NCI-H187 (cell line): ENCODE measurements at regions not wholly inside any gene's neighbourhood (a gene's known extent, or its start where the extent isn't known, plus 50 kb on each side); places are given as distances from the start of the nearest gene placed in this dataset.

Experiments
- DNase-seq, 2 experiments: peaks; one replicate each; lab custom pipeline; 2025; lab: John Stamatoyannopoulos, UW

- DNase-seq: no peak
Measured at GRCh38 chr16:5653041-5653440, 555.4 kb upstream of the EEF2KMT start.

DNA sequence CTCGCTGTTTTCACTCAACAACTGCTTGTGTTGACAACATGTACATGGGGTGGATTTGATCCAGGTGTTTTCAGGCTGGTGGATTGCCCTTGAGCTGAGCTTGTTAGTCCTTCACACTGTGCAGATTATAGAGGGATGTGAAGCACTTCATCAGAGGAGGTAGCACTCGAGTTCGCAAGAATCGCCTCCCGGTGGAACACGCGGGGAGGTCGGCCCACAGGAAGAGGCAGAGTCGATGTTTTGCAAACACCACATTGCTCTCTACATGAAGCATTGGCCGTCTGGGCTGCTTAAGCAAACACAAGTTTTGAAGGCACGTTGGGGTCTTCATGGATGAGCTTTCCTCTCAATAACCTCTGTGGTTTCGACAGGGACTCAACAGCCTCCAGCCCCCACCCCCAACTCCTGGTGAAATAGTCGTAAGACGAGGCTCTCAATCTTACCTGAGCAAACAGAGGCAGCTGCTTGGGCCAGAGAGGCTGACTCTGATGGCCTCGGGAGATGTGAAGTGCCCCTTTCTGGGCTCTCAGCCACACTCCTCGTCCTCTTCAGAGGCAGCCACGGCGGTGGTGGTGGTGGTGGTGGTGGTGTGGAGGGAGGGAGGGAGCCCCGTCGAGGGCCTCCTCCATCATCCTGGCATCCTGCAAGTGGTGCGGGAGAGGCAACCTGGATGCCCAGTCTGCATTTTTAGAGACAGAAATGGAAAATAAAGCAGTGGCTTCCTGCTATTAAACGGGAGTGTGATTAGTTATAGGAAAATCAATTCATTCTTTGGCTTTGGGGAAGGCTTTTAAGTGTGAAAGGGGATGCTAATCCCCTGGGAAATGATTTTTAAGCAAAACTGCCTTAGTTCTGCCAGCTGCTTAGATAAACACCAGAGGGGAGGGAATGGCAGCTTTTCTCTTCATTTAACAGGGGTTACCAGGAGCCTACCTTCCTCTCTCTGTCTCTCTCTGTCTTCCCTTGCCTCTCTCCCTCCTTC lies 552.5 kb upstream of the EEF2KMT start:
- DNase-seq: peak; percentile 47 to 89

DNA sequence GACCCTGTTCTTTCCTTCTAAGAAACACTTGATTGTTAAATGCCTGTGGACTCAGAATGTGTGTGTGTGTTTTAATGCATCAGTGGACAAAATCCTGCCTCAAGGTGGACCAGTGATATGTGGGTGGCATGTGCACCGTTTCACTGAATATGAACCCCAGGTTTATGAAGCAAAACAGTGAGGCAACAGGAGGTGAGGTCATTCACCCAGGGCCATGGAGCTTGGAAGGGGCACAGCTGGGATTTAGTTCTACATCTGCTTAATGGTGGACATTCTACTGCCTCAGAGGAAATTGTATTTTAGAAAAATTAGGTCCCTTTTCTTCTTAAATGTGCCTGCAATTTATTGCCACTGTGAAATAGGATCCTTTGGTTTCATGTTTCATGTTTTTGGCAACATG lies 549.5 kb upstream of the EEF2KMT start:
- DNase-seq: no peak

GRCh38 chr16:5643855-5644531 lies 546.4 kb upstream of the EEF2KMT start:
- DNase-seq: no peak

DNA sequence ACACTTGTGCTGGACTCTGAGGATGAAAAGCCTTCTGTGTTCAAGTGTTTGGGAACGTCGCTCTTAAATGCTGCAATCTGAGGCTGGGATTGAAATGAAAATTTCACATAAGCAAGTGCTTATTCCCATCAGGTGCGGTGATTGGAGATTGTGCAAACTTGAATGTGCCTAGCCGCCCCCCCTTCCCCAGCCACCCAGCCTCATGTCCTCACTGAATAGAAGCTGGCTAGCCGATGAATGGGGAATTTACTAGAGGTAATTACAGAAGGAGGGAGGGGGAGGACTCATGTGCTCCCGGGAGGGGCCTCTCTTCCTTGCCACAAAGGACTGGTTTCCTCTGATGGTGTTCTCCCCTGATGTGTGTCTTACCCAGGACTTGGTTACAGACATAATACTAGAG lies 544.8 kb upstream of the EEF2KMT start:
- no peak for DNase-seq

DNA sequence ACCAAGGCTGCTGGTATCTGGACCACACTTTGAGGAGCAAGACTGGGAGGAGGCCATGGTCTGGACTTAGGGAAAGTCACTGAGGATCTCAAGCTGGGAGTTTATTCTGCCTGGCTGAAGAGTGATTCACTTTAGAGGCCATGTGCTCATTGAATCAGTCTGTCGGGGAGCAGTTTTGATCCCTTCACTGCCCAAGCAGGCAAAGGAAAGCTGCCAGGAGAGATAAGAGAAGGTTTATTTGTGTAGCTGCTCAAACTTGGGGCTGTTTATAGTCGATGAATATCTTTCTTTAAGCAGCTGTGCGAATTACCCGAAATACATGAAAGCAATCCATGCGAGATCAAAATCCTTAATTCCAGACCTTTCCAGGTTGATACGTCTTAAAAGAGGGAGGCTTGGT lies 544.4 kb upstream of the EEF2KMT start:
- DNase-seq: no peak

DNA sequence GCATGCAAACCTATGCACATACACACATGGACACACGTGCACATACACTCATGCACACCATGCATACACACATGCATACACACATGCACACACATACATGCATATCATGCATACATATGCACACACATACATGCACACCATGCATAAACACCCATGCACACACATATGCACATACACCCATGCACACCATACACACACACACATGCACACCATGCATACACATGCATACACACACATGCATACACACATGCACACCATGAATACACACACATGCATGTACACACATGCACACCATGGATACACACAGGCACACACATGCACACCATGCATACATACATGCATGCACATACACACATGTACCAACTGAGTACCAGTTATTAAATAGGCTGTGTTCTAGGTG lies 543.3 kb upstream of the EEF2KMT start:
- DNase-seq: no peak

DNA sequence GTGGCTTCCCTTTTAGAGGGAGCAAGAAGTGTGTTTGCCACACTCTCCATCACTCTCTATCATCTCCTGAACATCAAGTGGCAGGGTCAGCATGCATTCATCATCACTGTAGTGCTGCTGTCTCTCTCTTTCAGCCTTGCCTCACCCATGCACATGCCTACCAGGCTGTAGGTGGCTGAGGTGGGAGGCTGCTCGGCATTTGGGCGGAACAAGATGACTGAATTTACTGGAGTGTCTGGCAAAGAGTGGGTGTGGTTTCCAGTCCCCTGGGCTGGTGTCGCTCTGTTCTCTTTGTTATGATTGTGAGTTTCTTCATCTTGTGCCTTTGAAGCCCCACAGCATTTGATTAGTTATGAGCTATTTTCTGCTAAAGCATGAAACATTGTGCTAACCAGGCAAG lies 541.9 kb upstream of the EEF2KMT start:
- peak; percentile 37 to 62 for DNase-seq

GRCh38 chr16:5635331-5635730 lies 537.7 kb upstream of the EEF2KMT start:
- DNase-seq: no peak

GRCh38 chr16:5634666-5635180 lies 537.1 kb upstream of the EEF2KMT start:
- DNase-seq: no peak

- no peak for DNase-seq
Measured at GRCh38 chr16:5633845-5634440, 536.3 kb upstream of the EEF2KMT start.

DNA sequence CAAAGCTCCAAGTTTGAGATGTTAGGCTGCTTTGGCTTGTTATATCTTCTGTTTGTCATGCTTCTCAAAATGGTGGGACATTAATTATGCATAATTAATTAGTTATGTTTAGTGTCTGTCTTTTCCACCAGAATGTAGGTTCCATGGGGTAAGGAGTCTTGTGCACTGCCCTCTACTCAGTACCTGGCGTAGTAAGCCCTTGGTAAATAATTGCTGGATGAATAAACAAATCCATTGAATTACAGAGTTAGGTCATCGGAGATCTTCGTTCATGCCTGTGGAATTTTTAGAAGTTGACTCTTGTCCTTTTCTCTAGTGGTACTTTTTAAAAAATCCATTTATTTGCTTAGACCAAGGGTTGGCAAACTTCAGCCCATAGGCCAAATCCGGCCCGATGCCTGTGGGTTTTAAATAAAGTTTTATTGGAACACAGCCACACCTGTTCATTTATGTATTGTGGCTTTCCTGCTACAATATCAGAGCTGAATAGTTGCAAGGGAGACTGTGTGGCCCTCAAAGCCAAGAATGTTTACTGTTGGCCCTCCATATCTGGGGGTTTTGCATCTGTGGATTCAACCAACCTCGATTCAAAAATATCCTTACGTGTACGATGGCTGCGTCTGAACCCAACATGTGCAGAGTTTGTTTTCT lies 524.8 kb upstream of the EEF2KMT start:
- no peak for DNase-seq

DNA sequence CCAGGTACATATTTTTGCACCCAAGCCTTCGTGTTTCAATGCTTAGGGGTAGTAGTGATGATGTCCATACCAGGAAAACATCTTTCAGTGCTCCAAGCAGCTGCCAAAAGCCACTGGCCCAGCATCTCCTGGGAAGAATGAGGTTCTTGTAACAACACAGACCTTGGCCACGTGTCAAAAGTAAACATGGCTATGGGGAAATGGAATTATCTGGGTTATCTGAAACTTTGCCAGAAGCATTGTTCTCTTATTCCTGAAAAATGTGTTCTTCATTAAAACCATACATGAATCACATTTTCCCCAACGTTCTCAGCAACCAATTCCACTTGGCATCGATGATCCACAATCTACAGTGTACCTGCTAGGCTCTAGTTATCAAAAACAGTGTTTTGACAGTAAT lies 524.2 kb upstream of the EEF2KMT start:
- DNase-seq: no peak

GRCh38 chr16:5619304-5619703 lies 521.7 kb upstream of the EEF2KMT start:
- DNase-seq: no peak

GRCh38 chr16:5616841-5617240 lies 519.2 kb upstream of the EEF2KMT start:
- no peak for DNase-seq

GRCh38 chr16:5615868-5616642 lies 518.5 kb upstream of the EEF2KMT start:
- DNase-seq: peak; percentile 3 to 48

DNA sequence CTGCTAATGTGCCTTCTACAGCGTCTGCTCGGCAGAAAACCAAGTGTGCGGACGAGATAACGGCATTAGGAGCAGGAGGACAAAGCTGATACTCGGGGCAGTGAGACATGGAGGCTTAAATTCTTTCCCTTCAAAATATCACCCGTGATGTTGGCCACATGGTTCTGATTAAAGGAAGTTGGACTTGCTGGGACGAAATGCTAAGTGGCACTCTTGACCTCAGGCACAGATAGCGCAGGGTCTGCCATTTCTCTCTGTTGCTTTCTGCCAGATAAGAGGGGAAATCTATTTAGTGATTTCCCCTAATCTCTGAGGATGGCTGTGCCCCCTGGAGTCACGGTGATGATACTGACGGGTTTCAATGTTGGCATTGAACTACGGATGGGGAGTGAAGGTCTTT lies 509.6 kb upstream of the EEF2KMT start:
- no peak for DNase-seq

- no peak for DNase-seq
Measured at GRCh38 chr16:5605404-5605803, 507.8 kb upstream of the EEF2KMT start.

GRCh38 chr16:5604770-5605169 lies 507.2 kb upstream of the EEF2KMT start:
- DNase-seq: no peak

DNA sequence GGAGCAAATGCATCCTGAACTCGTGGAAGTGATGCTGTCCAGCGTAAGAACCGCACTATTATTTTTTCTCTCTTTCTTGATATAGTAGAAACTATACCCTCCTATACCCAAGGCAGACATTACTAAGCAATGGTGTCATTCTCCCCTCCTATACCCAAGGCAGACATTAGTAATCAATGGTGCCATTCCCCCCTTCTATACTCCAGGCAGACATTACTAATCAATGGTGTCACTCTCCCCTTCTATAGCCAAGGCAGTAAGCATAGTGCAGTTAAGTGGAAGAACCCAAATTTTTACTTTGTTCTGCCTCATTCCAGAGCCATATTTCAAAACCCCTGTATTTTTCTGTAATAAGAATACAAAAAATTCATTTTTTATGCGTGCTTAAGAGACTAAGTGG lies 506.2 kb upstream of the EEF2KMT start:
- no peak for DNase-seq

GRCh38 chr16:5601957-5602356 lies 504.4 kb upstream of the EEF2KMT start:
- no peak for DNase-seq
